ENCODE measurements at regions not wholly inside any gene's neighbourhood (a gene's known extent, or its start where the extent isn't known, plus 50 kb on each side); places are given as distances from the start of the nearest gene placed in this dataset.
"Not testable (repeated sequence)": the region's sequence is repeated elsewhere in the genome, so short reads cannot be mapped to it uniquely, and the experiment has no call there.

DNA sequence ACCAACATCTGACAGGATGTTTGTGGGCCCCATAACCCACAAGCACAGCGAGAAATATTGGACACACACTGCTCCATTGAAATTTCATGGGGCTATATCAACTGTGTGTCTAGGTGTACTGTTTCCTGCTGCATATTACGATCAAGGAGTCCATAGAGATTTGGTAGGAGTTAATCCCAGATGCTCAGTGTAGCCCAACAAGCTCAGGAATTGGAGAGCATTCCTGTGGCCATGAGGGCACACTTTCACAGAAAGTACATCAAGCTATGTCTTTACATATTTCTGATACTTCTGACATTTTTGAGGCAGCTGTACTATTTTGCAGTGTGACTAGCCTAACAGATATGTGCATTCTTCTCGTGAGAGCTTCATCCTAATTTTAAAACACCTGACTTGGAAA, 473.1 kb downstream of the PTH2R start:
- TF ChIP-seq, protein P1, sequence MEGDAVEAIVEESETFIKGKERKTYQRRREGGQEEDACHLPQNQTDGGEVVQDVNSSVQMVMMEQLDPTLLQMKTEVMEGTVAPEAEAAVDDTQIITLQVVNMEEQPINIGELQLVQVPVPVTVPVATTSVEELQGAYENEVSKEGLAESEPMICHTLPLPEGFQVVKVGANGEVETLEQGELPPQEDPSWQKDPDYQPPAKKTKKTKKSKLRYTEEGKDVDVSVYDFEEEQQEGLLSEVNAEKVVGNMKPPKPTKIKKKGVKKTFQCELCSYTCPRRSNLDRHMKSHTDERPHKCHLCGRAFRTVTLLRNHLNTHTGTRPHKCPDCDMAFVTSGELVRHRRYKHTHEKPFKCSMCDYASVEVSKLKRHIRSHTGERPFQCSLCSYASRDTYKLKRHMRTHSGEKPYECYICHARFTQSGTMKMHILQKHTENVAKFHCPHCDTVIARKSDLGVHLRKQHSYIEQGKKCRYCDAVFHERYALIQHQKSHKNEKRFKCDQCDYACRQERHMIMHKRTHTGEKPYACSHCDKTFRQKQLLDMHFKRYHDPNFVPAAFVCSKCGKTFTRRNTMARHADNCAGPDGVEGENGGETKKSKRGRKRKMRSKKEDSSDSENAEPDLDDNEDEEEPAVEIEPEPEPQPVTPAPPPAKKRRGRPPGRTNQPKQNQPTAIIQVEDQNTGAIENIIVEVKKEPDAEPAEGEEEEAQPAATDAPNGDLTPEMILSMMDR (conservative IDR thresholded peaks at IDR 0.05), result no peak

DNA sequence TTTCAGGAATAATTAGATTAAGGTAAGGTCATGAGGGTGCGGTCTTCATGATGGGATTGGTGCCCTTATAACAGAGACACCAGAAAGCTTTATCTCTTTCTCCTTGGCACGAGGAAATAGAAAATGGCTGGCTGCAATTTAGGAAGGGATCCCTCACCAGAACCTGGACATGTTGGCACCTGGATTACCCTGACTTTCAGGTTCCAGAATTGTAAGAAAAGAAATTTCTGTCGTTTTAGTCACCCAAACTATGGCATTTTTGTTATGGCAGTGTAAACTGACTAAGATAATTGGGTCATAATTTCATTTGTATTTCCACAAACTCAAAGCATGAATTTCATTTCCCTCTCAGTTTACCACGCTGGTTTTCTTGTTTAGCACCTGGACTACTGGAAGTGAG, 473.6 kb downstream of the PTH2R start:
- TF ChIP-seq, protein P1 (conservative IDR thresholded peaks at IDR 0.05), result no peak
- H3K27ac ChIP-seq, result no peak overlapping the region

More for the DNA sequence above, 473.1 kb downstream of the PTH2R start:
- no peak overlapping the region for H3K27ac ChIP-seq

DNA sequence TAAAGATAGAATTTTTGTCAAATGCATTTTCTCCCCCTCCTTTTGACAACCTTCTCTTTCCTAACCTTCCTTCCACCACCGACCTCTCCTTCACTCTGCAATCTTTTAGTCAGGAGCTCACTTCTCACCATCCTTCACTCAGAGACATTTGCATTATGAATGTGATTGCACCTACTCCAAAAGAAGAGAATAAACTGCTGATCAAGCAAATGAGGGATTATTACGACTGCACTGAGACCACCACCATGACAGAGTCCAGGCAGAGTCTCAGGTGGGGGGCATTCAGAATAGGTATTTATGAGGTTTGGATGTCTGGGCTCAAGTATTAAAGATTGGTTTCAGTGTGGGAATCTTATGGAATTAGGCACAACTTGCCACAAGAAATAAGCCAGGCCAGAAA, 483.9 kb downstream of the PTH2R start:
- H3K27ac ChIP-seq, result no peak overlapping the region
- TF ChIP-seq, protein P1 (conservative IDR thresholded peaks at IDR 0.05), result no peak

DNA sequence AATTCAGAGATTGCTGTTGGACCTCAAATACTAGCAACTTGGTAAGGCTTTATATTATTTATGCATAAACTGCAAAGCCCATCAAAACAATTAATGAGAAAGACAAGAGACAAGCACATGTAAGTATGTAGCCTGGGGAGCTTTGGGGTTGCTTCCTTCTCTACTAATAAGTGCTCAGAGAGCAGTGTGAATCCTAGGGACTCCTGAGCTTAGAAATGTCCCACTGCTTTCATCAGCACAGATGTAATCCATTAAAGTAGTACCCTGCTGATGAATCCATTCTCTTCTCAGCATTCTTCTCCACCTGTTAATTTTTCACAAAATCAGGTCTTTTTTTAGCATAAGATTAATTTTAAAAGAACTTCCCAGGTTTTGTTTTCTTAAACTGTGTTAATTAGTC, 485.6 kb downstream of the PTH2R start:
- no peak overlapping the region for H3K27ac ChIP-seq
- TF ChIP-seq, protein P1 (conservative IDR thresholded peaks at IDR 0.05), result no peak

DNA sequence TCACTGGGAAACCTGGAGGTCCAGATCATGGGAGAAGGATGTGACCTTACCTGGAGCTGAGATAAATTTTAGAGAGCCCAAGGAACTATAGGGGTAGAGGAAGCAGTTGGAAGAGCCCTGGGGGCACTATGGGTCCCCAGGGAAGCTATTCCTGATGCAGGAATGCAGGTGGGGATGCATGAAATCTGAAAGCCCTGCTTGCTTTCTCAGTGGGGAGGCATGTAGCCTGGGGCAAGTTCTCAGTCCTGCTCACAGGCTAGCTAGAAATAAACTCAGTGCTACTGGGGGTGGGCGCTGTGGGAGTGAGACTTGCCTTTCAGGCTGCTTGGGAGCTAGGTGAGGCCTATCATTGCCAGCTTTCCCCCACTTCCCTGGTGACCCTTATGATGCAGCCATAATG, 499.7 kb downstream of the PTH2R start:
- H3K27ac ChIP-seq, result no peak overlapping the region
- TF ChIP-seq, protein P1 (conservative IDR thresholded peaks at IDR 0.05), result no peak

DNA sequence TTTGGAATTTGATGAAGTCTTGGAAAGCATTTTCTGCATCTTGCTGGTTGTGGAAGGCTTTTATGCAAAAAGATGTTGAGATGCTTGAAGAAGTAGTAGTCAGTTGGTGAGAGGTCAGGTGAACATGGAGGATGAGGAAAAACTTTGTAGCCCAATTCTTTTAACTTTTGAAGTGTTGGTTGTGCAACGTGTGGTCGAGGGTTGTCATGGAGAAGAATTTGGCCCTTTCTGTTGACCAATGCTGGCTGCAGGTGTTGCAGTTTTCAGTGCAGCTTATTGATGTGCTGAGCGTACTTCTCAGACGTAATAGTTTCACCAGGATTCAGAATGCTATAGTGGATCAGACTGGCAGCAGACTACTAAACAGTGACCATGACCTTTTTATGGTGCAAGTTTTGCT, 508.4 kb upstream of the MAP2 start:
- TF ChIP-seq, protein P1 (conservative IDR thresholded peaks at IDR 0.05), result no peak
- H3K27ac ChIP-seq, result no peak overlapping the region

DNA sequence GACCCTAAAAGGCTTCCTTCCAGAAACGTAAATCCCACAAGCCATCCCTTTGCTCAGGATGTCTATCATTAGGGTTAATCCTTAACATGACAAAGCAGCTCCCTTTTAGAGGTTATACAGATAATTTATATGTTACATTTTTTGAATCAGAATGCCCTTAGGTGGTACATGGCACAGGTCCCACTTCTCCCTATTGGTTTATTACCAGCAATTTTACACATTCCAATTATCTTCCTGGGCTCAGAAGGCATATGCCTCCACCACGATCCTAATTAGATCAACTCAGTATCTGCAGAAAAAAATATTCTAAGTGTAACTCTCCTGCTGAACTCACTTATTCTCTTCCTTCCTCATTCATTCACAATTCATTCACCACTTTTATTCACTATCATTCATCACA, 507.0 kb upstream of the MAP2 start:
- H3K27ac ChIP-seq, result no peak overlapping the region
- TF ChIP-seq, protein P1 (conservative IDR thresholded peaks at IDR 0.05), result no peak

DNA sequence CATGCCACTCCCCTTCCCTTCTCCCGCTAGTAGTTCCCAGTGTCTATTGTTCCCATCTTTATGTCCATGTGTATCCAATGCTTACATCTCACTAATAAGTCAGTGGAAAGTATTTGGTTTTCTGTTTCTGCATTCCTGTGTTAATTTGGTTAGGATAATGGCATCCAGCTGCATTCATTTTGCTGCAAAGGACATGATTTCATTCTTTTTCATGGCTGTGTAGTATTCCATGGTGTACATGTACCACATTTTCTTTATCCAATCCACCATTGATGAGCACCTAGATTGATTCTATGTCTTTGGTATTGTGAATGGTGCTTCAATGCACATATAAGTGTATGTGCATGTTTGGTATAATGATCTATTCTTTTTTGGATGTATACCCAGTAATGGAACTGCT, 502.5 kb upstream of the MAP2 start:
- not testable (repeated sequence) for H3K27ac ChIP-seq

All from VCaP (cell line).